ENCODE measurements at regions not wholly inside any gene's neighbourhood (a gene's known extent, or its start where the extent isn't known, plus 50 kb on each side); places are given as distances from the start of the nearest gene placed in this dataset.

GRCh38 chr12:91763654-91764370 lies 381.8 kb downstream of the BTG1 start:
- no peak for DNase-seq (ENCODE audit: extremely low spot score, unreplicated experiment)

GRCh38 chr12:91753649-91754048 lies 392.0 kb downstream of the BTG1 start:
- DNase-seq (ENCODE audit: extremely low spot score, unreplicated experiment) = no peak
- no peak for TF ChIP-seq CTCF (conservative IDR thresholded peaks at IDR 0.05)
- Mint-ChIP-seq H3K27me3 (no peaks in the 10 kb centered on the region), H3K27ac (no peak overlapping the region), H3K4me3 (no peak overlapping the region), H3K9me3 (peaks cover 6% of the 10 kb centered on the region), H3K4me1 (ENCODE audit: unreplicated experiment) (no peaks in the 10 kb centered on the region), H3K36me3 (no peaks in the 10 kb centered on the region)

More at GRCh38 chr12:91763654-91764370, 381.8 kb downstream of the BTG1 start:
- Mint-ChIP-seq H3K27ac (peak overlapping the region; percentile 3), H3K4me3 (no peak overlapping the region), H3K27me3 (no peaks in the 10 kb centered on the region), H3K9me3 (peaks cover 5% of the 10 kb centered on the region), H3K36me3 (no peaks in the 10 kb centered on the region), H3K4me1 (ENCODE audit: unreplicated experiment) (peaks cover 8% of the 10 kb centered on the region)
- TF ChIP-seq CTCF (conservative IDR thresholded peaks at IDR 0.05) = no peak

GRCh38 chr12:91746976-91747375 lies 398.7 kb downstream of the BTG1 start:
- H3K9me3 Mint-ChIP-seq = no peaks in the 10 kb centered on the region

GRCh38 chr12:91744597-91744996 lies 401.0 kb downstream of the BTG1 start:
- H3K4me1 Mint-ChIP-seq (ENCODE audit: unreplicated experiment) = no peaks in the 10 kb centered on the region
- H3K4me3 Mint-ChIP-seq = no peak overlapping the region
- H3K9me3 Mint-ChIP-seq = no peaks in the 10 kb centered on the region
- no peak for DNase-seq (ENCODE audit: extremely low spot score, unreplicated experiment)
- TF ChIP-seq CTCF (conservative IDR thresholded peaks at IDR 0.05) = no peak
- no peak overlapping the region for H3K27ac Mint-ChIP-seq
- H3K36me3 Mint-ChIP-seq = no peaks in the 10 kb centered on the region
- H3K27me3 Mint-ChIP-seq = no peaks in the 10 kb centered on the region

More at GRCh38 chr12:91746976-91747375, 398.7 kb downstream of the BTG1 start:
- H3K4me1 Mint-ChIP-seq (ENCODE audit: unreplicated experiment) = no peaks in the 10 kb centered on the region
- no peak for TF ChIP-seq CTCF (conservative IDR thresholded peaks at IDR 0.05)
- H3K4me3 Mint-ChIP-seq = no peak overlapping the region
- no peaks in the 10 kb centered on the region for H3K27me3 Mint-ChIP-seq
- no peak for DNase-seq (ENCODE audit: extremely low spot score, unreplicated experiment)
- H3K36me3 Mint-ChIP-seq = no peaks in the 10 kb centered on the region
- H3K27ac Mint-ChIP-seq = no peak overlapping the region

DNA sequence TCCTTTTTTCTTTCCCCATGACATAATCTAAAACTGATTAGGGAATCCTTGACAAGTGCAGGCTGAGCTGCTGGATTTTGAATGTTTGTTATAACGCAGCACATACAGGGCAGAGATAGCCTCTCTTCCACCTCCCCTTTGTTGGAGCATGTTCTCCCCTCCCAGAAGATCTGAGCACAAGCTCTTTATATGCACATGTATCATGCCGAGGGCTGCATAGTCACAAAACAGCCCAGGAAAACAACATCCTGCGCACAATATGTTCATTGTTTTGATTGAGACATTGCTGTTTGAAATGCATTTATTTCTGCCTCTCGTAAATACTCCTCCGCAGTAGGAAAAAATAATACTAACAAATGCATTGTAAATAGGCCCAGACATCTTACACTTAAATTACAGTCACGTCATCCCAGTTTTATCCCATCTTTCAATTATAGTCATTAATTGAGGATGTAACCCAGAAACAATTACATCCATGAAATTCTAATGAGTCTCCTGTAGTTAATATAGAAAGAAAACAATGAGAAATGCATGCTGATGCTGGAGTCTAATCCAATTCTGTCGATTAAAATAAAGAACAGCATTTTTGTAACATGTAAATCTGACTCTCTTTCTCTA lies 401.8 kb downstream of the BTG1 start:
- no peak overlapping the region for H3K4me3 Mint-ChIP-seq
- TF ChIP-seq CTCF (conservative IDR thresholded peaks at IDR 0.05) = no peak
- H3K36me3 Mint-ChIP-seq = no peaks in the 10 kb centered on the region
- H3K27me3 Mint-ChIP-seq = no peaks in the 10 kb centered on the region
- no peaks in the 10 kb centered on the region for H3K9me3 Mint-ChIP-seq
- no peaks in the 10 kb centered on the region for H3K4me1 Mint-ChIP-seq (ENCODE audit: unreplicated experiment)
- DNase-seq (ENCODE audit: extremely low spot score, unreplicated experiment) = no peak
- H3K27ac Mint-ChIP-seq = no peak overlapping the region
